ENCODE measurements at regions not wholly inside any gene's neighbourhood (a gene's known extent, or its start where the extent isn't known, plus 50 kb on each side); places are given as distances from the start of the nearest gene placed in this dataset.
"Not testable (repeated sequence)": the region's sequence is repeated elsewhere in the genome, so short reads cannot be mapped to it uniquely, and the experiment has no call there.

- DNase-seq (ENCODE audit: low read depth), result no peak
- no peak overlapping the region for H3K4me3 ChIP-seq (ENCODE audit: low read depth, low read length)
Measured at GRCh38 chr9:85172001-85172978, 502.8 kb downstream of the NTRK2 start.

GRCh38 chr9:85171163-85171562 lies 501.6 kb downstream of the NTRK2 start:
- H3K4me3 ChIP-seq (ENCODE audit: low read depth, low read length), result no peak overlapping the region
- no peak for DNase-seq (ENCODE audit: low read depth)

- no peak for DNase-seq (ENCODE audit: low read depth)
- no peak overlapping the region for H3K4me3 ChIP-seq (ENCODE audit: low read depth, low read length)
Measured at GRCh38 chr9:85168412-85168811, 498.9 kb downstream of the NTRK2 start.

- no peak overlapping the region for H3K4me3 ChIP-seq (ENCODE audit: low read depth, low read length)
- DNase-seq (ENCODE audit: low read depth), result no peak
Measured at GRCh38 chr9:85167146-85167545, 497.6 kb downstream of the NTRK2 start.

GRCh38 chr9:85163825-85164224 lies 494.3 kb downstream of the NTRK2 start:
- no peak for DNase-seq (ENCODE audit: low read depth)

GRCh38 chr9:85163415-85163814 lies 493.9 kb downstream of the NTRK2 start:
- no peak overlapping the region for H3K4me3 ChIP-seq (ENCODE audit: low read depth, low read length)
- no peak for DNase-seq (ENCODE audit: low read depth)

More at GRCh38 chr9:85163825-85164224, 494.3 kb downstream of the NTRK2 start:
- no peak overlapping the region for H3K4me3 ChIP-seq (ENCODE audit: low read depth, low read length)

- DNase-seq (ENCODE audit: low read depth), result no peak
- H3K4me3 ChIP-seq (ENCODE audit: low read depth, low read length), result no peak overlapping the region
Measured at GRCh38 chr9:85162822-85163221, 493.3 kb downstream of the NTRK2 start.

GRCh38 chr9:85160944-85161343 lies 491.4 kb downstream of the NTRK2 start:
- not testable (repeated sequence) for DNase-seq (ENCODE audit: low read depth); H3K4me3 ChIP-seq (ENCODE audit: low read depth, low read length)

- no peak overlapping the region for H3K4me3 ChIP-seq (ENCODE audit: low read depth, low read length)
- DNase-seq (ENCODE audit: low read depth), result no peak
Measured at GRCh38 chr9:85158512-85158911, 489.0 kb downstream of the NTRK2 start.

GRCh38 chr9:85157772-85158171 lies 488.2 kb downstream of the NTRK2 start:
- no peak for DNase-seq (ENCODE audit: low read depth)
- no peak overlapping the region for H3K4me3 ChIP-seq (ENCODE audit: low read depth, low read length)

GRCh38 chr9:85156652-85157051 lies 487.1 kb downstream of the NTRK2 start:
- no peak for DNase-seq (ENCODE audit: low read depth)
- H3K4me3 ChIP-seq (ENCODE audit: low read depth, low read length), result no peak overlapping the region

- no peak for DNase-seq (ENCODE audit: low read depth)
- H3K4me3 ChIP-seq (ENCODE audit: low read depth, low read length), result no peak overlapping the region
Measured at GRCh38 chr9:85155352-85155751, 485.8 kb downstream of the NTRK2 start.

GRCh38 chr9:85151741-85152140 lies 482.2 kb downstream of the NTRK2 start:
- H3K4me3 ChIP-seq (ENCODE audit: low read depth, low read length), result no peak overlapping the region
- no peak for DNase-seq (ENCODE audit: low read depth)

GRCh38 chr9:85151162-85151561 lies 481.6 kb downstream of the NTRK2 start:
- no peak for DNase-seq (ENCODE audit: low read depth)

GRCh38 chr9:85147046-85147640 lies 477.6 kb downstream of the NTRK2 start:
- DNase-seq (ENCODE audit: low read depth), result no peak
- H3K4me3 ChIP-seq (ENCODE audit: low read depth, low read length), result no peak overlapping the region

More at GRCh38 chr9:85151162-85151561, 481.6 kb downstream of the NTRK2 start:
- no peak overlapping the region for H3K4me3 ChIP-seq (ENCODE audit: low read depth, low read length)

GRCh38 chr9:85142968-85143367 lies 473.4 kb downstream of the NTRK2 start:
- DNase-seq (ENCODE audit: low read depth), result no peak
- H3K4me3 ChIP-seq (ENCODE audit: low read depth, low read length), result no peak overlapping the region

- no peak for DNase-seq (ENCODE audit: low read depth)
Measured at GRCh38 chr9:85142496-85142911, 473.0 kb downstream of the NTRK2 start.

GRCh38 chr9:85137696-85138095 lies 468.2 kb downstream of the NTRK2 start:
- H3K4me3 ChIP-seq (ENCODE audit: low read depth, low read length), result no peak overlapping the region
- DNase-seq (ENCODE audit: low read depth), result no peak

More at GRCh38 chr9:85142496-85142911, 473.0 kb downstream of the NTRK2 start:
- no peak overlapping the region for H3K4me3 ChIP-seq (ENCODE audit: low read depth, low read length)

- DNase-seq (ENCODE audit: low read depth), result no peak
- H3K4me3 ChIP-seq (ENCODE audit: low read depth, low read length), result no peak overlapping the region
Measured at GRCh38 chr9:85136987-85137386, 467.5 kb downstream of the NTRK2 start.

GRCh38 chr9:85136507-85136906 lies 467.0 kb downstream of the NTRK2 start:
- no peak for DNase-seq (ENCODE audit: low read depth)
- H3K4me3 ChIP-seq (ENCODE audit: low read depth, low read length), result no peak overlapping the region

GRCh38 chr9:85130764-85131163 lies 461.2 kb downstream of the NTRK2 start:
- DNase-seq (ENCODE audit: low read depth), result no peak
- H3K4me3 ChIP-seq (ENCODE audit: low read depth, low read length), result no peak overlapping the region

Measured in skeletal muscle cell (primary cell).